Fibroblast of lung (primary cell): ENCODE measurements at regions not wholly inside any gene's neighbourhood (a gene's known extent, or its start where the extent isn't known, plus 50 kb on each side); places are given as distances from the start of the nearest gene placed in this dataset.
A peak's percentile ranks its signal among the peaks of the same experiment; 100 is the strongest.
"Not testable (repeated sequence)": the region's sequence is repeated elsewhere in the genome, so short reads cannot be mapped to it uniquely, and the experiment has no call there.

ENCODE experiments used
- DNase-seq, 2 donors: peaks; one replicate each; pipeline versions ENCODE4 v3.0.0 to v3.0.0-alpha.2; 2010; ENCODE audit warnings: low read depth in 2 of 2
- H2AFZ ChIP-seq: 2 replicates; pipeline ENCODE4 v1.5.1; 2012; ENCODE audit warnings: low read length, control low read depth, inconsistent platforms
- H3K27ac ChIP-seq: 2 replicates; pipeline ENCODE4 v1.5.1; 2011; ENCODE audit warnings: low read length, control low read depth; ENCODE audit not compliant: insufficient read depth
- H3K27me3 ChIP-seq: 2 replicates; pipeline ENCODE4 v1.5.1; 2011; ENCODE audit warnings: mild to moderate bottlenecking, low read length; ENCODE audit not compliant: control insufficient read depth, insufficient read depth
- H3K36me3 ChIP-seq: 2 replicates; pipeline ENCODE4 v1.5.1; 2011; ENCODE audit warnings: low read length; ENCODE audit not compliant: control insufficient read depth, insufficient read depth
- H3K4me1 ChIP-seq: 2 replicates; pipeline ENCODE4 v1.5.1; 2011; ENCODE audit warnings: low read length; ENCODE audit not compliant: control insufficient read depth, insufficient read depth; ENCODE audit errors: extremely low read depth
- H3K4me2 ChIP-seq: 2 replicates; pipeline ENCODE4 v1.5.1; 2011; ENCODE audit warnings: low read length, control low read depth; ENCODE audit not compliant: insufficient read depth; ENCODE audit errors: extremely low read depth
- H3K4me3 ChIP-seq, 4 experiments: fragments of 200-600 bp in 1 of 4; sonication (generic) in 1 of 4; replicated peaks in 1 of 4; 2 replicates each; pipeline ENCODE4 v1.5.1; 2011 to 2016; ENCODE audit warnings: low read length in 4 of 4, low read depth in 3 of 4, mild to moderate bottlenecking in 3 of 4, control low read depth in 2 of 4, inconsistent platforms in 1 of 4, mixed read lengths in 1 of 4; ENCODE audit not compliant: insufficient read depth in 1 of 4; ENCODE audit errors: control extremely low read depth in 1 of 4
- H3K79me2 ChIP-seq: 2 replicates; pipeline ENCODE4 v1.5.1; 2012; ENCODE audit warnings: mild to moderate bottlenecking, low read length, inconsistent platforms; ENCODE audit not compliant: control insufficient read depth, insufficient read depth
- H3K9ac ChIP-seq: 2 replicates; pipeline ENCODE4 v1.5.1; 2011; ENCODE audit warnings: mild to moderate bottlenecking, low read length, control low read depth; ENCODE audit not compliant: insufficient read depth
- H3K9me3 ChIP-seq: 2 replicates; pipeline ENCODE4 v1.5.1; 2012; ENCODE audit warnings: low read depth, low read length; ENCODE audit not compliant: control insufficient read depth, insufficient read depth
- H4K20me1 ChIP-seq: 2 replicates; pipeline ENCODE4 v1.5.1; 2011; ENCODE audit warnings: low read length; ENCODE audit not compliant: control insufficient read depth, insufficient read depth; ENCODE audit errors: extremely low read depth
- EZH2 ChIP-seq: IDR thresholded peaks from 2 replicates; pipeline ENCODE4 v1.5.1; 2012; ENCODE audit warnings: low read length, control low read depth, mild to moderate bottlenecking; ENCODE audit errors: missing control alignments
- TF ChIP-seq, protein P1 (sequence below), 2 donors: IDR thresholded peaks in 1 of 2; conservative IDR thresholded peaks in 1 of 2; 1 replicate in 1 of 2; 2 replicates in 1 of 2; pipeline ENCODE4 v1.5.1; 2011 to 2012; ENCODE audit warnings: low read length in 2 of 2, control low read depth in 1 of 2, inconsistent platforms in 1 of 2, low read depth in 1 of 2, mild to moderate bottlenecking in 1 of 2

DNA sequence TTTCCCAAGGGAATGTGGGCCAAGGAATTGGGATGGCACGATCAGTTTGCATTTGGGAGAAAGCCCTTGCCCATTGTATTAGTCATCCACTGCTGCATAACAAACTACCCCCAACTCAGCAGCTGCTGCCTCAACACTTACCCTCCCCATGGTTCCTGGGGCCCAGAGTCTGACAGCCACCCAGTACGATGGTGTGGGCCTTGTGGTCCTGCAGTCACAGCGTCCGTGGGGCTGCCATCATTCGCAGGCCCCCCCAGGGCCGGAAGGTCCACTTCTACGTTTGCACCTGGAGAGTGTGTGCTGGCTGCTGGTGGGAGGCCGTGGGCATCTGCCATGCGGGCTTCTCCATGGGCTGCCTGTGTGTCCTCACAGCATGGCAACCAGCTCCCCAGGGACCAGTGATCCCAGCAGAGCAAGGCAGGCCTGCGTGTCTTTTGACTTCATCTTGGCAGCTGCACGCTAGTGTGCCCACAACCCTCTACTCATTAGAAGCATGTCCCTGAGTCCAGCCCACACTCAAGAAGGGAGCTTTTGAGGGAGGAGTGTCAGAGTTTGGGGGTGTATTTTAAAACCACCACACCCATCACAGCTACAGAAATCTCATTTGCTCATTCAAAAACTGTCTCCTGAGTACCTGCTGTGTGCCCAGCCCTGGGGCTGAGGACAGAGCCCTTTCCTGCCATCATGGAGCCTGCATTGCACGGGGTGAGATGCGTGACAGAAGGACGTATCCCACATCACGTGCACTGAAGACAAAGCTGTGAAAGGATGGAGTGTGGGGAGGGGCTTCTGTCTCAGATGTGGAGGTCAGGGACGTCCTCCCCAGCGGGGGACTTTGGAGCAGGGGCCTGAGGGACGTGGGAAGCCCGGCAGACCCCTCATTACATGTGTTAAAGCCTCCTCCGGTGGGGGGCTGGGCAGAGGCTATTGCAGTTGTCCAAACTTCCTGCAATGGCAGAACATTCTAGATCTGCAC lies 185.0 kb upstream of the ZNF469 start:
- H3K36me3 ChIP-seq, result no peaks in the 10 kb centered on the region
- H3K27ac ChIP-seq, result no peak overlapping the region
- no peaks in the 10 kb centered on the region for H4K20me1 ChIP-seq
- H3K27me3 ChIP-seq, result no peaks in the 10 kb centered on the region
- no peak overlapping the region for H2AFZ ChIP-seq
- H3K4me3 ChIP-seq, result no peak overlapping the region
- H3K4me2 ChIP-seq, result no peak overlapping the region
- TF ChIP-seq, protein P1, sequence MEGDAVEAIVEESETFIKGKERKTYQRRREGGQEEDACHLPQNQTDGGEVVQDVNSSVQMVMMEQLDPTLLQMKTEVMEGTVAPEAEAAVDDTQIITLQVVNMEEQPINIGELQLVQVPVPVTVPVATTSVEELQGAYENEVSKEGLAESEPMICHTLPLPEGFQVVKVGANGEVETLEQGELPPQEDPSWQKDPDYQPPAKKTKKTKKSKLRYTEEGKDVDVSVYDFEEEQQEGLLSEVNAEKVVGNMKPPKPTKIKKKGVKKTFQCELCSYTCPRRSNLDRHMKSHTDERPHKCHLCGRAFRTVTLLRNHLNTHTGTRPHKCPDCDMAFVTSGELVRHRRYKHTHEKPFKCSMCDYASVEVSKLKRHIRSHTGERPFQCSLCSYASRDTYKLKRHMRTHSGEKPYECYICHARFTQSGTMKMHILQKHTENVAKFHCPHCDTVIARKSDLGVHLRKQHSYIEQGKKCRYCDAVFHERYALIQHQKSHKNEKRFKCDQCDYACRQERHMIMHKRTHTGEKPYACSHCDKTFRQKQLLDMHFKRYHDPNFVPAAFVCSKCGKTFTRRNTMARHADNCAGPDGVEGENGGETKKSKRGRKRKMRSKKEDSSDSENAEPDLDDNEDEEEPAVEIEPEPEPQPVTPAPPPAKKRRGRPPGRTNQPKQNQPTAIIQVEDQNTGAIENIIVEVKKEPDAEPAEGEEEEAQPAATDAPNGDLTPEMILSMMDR (conservative IDR thresholded peaks at IDR 0.05 in 1 of 2, IDR thresholded peaks at IDR 0.05 in 1 of 2; ENCODE audit: low read depth in 1 of 2, low read length in 2 of 2), result no peak
- no peak for TF ChIP-seq EZH2
- DNase-seq, result no peak
- H3K79me2 ChIP-seq, result no peaks in the 10 kb centered on the region
- H3K9ac ChIP-seq, result no peak overlapping the region
- no peaks in the 10 kb centered on the region for H3K9me3 ChIP-seq
- H3K4me1 ChIP-seq, result peaks cover 2% of the 10 kb centered on the region

DNA sequence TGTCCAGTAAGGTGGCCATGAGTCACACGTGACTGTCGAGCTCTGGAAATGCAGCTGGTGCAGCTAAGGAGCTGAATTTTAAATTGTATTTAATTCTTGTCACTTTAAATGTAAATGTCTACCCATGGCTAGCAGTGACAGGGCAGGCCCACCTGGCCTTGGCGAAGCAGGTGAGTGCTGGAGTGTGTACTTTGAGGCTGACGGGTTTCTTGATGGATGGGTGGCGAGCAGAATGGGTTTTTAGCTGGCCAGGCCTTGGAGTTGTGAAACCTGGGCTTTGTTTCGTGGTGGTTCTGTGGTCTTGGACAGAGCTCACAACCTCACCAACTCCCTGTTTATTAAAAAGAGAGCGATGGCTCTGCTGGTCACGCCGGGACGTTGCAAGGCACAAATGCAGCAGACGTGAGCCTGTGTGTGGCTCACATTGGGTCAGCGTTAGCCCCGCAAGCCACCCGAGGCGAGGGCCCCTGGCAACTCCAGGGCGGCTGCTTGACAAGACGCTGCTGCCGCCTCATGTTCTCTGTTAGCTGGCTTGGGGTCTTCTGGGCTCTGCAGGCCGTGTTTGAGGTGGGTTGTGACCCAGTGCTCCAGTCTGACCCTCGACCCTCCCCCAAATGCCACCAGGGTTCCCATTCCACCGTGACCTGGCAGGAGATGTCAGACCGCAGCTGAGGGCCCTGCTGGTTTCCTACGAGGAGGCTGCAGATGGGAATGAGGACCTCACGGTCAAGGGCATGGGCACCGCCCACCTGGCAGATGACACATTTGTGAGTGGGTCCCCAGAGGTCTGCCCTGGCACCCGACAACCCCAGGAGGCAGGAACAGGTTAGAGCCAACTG lies 184.1 kb upstream of the ZNF469 start:
- not testable (repeated sequence) for H3K4me3 ChIP-seq, H3K4me1 ChIP-seq, H3K27ac ChIP-seq, H3K79me2 ChIP-seq, H2AFZ ChIP-seq, H3K9me3 ChIP-seq, DNase-seq, H4K20me1 ChIP-seq, H3K27me3 ChIP-seq, H3K9ac ChIP-seq, H3K36me3 ChIP-seq, H3K4me2 ChIP-seq

DNA sequence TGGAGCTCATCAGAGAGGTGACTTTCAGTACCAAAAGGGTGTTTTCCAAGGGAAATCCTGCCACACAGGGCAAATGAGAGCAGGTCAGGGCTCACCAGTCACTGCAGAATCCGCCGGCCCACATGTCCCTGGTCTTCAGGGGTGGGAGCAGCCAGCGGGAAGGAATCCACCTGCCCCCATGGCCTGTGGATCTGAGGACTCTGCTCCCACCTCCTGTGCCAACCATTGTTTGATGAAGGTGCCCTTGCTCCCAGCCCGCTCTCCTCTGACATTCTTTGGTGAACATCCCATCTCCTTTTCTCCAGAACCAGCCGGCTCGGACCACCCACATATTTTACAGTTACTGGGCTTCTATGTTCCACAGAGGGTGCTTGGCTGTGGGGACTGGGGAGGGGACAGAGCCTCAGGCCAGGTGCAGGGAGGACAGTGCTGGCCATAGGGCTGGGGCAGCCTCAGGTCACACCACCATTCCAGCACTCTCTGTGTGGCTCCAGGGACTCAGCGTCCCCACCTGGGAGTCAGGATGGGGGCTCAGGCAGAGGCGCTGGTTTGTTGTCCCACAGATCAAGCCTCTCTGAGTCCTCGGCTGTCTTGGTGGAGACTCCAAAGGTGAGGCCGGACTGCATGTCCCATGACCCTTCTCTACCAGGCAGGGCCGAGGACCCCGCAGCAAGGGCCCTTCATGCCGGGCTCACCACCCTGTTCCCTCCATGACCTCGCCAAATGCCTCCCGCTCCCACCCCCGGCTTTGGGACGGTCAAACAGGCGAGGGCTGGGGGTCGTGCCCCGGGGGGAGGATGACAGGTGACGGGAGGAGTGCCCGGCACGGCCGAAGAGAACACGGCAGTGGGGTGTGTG lies 183.2 kb upstream of the ZNF469 start:
- H3K9ac ChIP-seq, DNase-seq, H3K36me3 ChIP-seq, H3K27ac ChIP-seq, H3K4me2 ChIP-seq, H3K4me3 ChIP-seq, H3K27me3 ChIP-seq, H3K4me1 ChIP-seq, H3K79me2 ChIP-seq, H4K20me1 ChIP-seq, H2AFZ ChIP-seq, H3K9me3 ChIP-seq: not testable (repeated sequence)

DNA sequence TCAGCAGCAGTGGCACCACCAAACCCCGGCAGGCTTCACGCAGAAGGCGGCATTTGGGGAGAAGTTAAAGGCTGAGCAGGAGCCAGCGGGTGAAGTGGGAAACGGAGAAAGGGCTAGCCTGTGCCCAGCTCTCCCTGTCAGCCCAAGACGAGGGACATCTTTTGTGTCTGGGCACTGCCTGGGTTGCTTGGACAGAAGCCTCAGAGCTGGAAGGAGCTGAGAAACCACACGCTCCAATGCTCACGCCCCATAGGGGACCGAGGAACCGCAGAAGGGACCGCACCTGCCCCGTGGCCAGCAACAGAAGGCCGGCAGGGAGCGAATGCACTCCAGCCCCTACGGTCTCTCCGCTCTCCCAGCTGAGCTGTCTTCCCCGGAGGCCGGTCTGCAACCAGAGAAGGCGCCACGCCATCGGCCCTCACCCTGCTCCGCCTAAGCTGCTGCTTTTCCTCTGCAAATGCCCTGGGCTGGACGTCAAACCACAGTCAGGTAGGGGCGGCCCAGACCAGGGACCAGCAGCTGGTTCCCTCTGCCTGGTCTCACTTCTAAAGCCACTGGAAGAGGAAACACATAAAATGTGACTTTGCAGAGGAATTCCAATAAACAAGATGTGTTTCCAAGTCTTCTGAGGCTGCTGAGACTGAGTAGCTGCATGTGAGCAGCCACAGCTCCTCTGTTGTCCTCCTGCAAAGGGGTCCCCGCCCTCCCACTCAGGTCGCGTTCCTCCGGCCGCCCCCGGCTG lies 182.4 kb upstream of the ZNF469 start:
- H3K4me1 ChIP-seq, H3K79me2 ChIP-seq, H3K36me3 ChIP-seq, H3K9ac ChIP-seq, H4K20me1 ChIP-seq, H3K4me3 ChIP-seq, H3K27ac ChIP-seq, H3K9me3 ChIP-seq, H3K4me2 ChIP-seq, H2AFZ ChIP-seq, H3K27me3 ChIP-seq: not testable (repeated sequence)
- peak in 1 of 2 donors; percentile 35 for DNase-seq
